ENCODE measurements at regions not wholly inside any gene's neighbourhood (a gene's known extent, or its start where the extent isn't known, plus 50 kb on each side); places are given as distances from the start of the nearest gene placed in this dataset.

DNA sequence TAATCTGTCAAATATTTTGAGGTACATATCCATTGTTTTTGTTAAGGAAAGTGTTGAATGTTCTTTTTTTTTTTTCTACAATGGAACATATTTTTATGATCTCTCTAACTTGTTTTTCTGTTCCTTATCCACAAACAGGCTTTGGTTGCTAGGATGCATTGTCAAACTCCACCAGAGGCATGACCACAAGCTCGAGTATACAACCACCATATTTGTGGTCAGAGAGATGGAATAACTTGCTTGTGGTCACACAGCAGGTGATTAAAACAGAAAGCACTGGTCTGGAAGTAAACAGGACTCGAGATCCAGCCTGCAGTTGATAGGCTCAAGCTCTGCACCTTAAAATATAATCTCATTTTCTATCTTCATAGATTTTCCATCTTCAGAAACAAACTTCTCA is 105.8 kb upstream of the ADAMTS18 start:
- H3K27me3 ChIP-seq, result no peaks in the 10 kb centered on the region
- H3K27ac ChIP-seq, result no peak overlapping the region
- no peak overlapping the region for H3K4me3 ChIP-seq
- H3K4me1 ChIP-seq, result no peaks in the 10 kb centered on the region
- TF ChIP-seq POLR2A (IDR thresholded peaks at IDR 0.05), result no peak
- TF ChIP-seq CTCF (IDR thresholded peaks at IDR 0.05), result no peak
- no peak for DNase-seq
- H3K9me3 ChIP-seq, result no peaks in the 10 kb centered on the region
- no peaks in the 10 kb centered on the region for H3K36me3 ChIP-seq
- intact Hi-C loops (cut with DNase I; ENCODE audit: low total_unique reads), result no loop called here

DNA sequence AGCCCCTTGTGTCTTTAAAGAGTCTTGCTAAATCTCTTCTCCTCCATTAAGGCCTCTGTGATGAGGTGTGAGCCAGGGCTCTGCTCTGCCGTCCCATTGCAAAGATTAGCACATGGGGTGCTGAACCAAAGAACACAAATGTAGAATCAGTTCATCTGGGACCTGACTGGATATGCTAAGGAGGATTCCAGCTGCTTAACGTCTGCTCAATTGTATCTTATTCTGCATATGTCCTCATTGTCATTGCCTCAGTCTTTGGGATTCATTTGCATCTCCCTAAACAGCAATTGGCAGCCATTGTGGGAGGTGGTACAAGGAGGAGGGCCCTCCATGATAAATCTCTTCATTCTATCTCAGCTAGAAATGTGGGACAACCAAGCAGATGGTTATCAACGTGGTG is 106.3 kb upstream of the ADAMTS18 start:
- TF ChIP-seq POLR2A (IDR thresholded peaks at IDR 0.05) (no peak), CTCF (IDR thresholded peaks at IDR 0.05) (no peak)
- H3K27me3 ChIP-seq, result no peaks in the 10 kb centered on the region
- no peak overlapping the region for H3K27ac ChIP-seq
- no peaks in the 10 kb centered on the region for H3K36me3 ChIP-seq
- DNase-seq, result no peak
- H3K4me1 ChIP-seq, result no peaks in the 10 kb centered on the region
- intact Hi-C loops (cut with DNase I; ENCODE audit: low total_unique reads), result no loop called here
- H3K4me3 ChIP-seq, result no peak overlapping the region
- no peaks in the 10 kb centered on the region for H3K9me3 ChIP-seq

GRCh38 chr16:77548151-77548550 is 113.3 kb upstream of the ADAMTS18 start:
- no peak for DNase-seq
- Histone ChIP-seq H3K27ac (no peak overlapping the region), H3K27me3 (no peaks in the 10 kb centered on the region), H3K4me1 (no peaks in the 10 kb centered on the region), H3K4me3 (no peak overlapping the region), H3K36me3 (no peaks in the 10 kb centered on the region), H3K9me3 (no peaks in the 10 kb centered on the region)
- no peak for TF ChIP-seq CTCF (IDR thresholded peaks at IDR 0.05)
- TF ChIP-seq POLR2A (IDR thresholded peaks at IDR 0.05), result no peak
- intact Hi-C loops (cut with DNase I; ENCODE audit: low total_unique reads), result no loop called here

GRCh38 chr16:77548766-77549165 is 113.9 kb upstream of the ADAMTS18 start:
- no peaks in the 10 kb centered on the region for H3K36me3 ChIP-seq
- H3K4me3 ChIP-seq, result no peak overlapping the region
- H3K4me1 ChIP-seq, result no peaks in the 10 kb centered on the region
- intact Hi-C loops (cut with DNase I; ENCODE audit: low total_unique reads), result no loop called here
- no peak overlapping the region for H3K27ac ChIP-seq
- DNase-seq, result no peak
- no peaks in the 10 kb centered on the region for H3K9me3 ChIP-seq
- TF ChIP-seq POLR2A (IDR thresholded peaks at IDR 0.05) (no peak), CTCF (IDR thresholded peaks at IDR 0.05) (no peak)
- no peaks in the 10 kb centered on the region for H3K27me3 ChIP-seq

- DNase-seq, result no peak
- TF ChIP-seq CTCF (IDR thresholded peaks at IDR 0.05) (no peak), POLR2A (IDR thresholded peaks at IDR 0.05) (no peak)
- H3K9me3 ChIP-seq, result no peaks in the 10 kb centered on the region
- no peak overlapping the region for H3K4me3 ChIP-seq
- H3K36me3 ChIP-seq, result no peaks in the 10 kb centered on the region
- no peak overlapping the region for H3K27ac ChIP-seq
- intact Hi-C loops (cut with DNase I; ENCODE audit: low total_unique reads), result no loop called here
- no peaks in the 10 kb centered on the region for H3K27me3 ChIP-seq
- H3K4me1 ChIP-seq, result no peaks in the 10 kb centered on the region
Measured at GRCh38 chr16:77549876-77550275, 115.0 kb upstream of the ADAMTS18 start.
